SKM-1 (cell line): ENCODE measurements at regions not wholly inside any gene's neighbourhood (a gene's known extent, or its start where the extent isn't known, plus 50 kb on each side); places are given as distances from the start of the nearest gene placed in this dataset.
"Not testable (repeated sequence)": the region's sequence is repeated elsewhere in the genome, so short reads cannot be mapped to it uniquely, and the experiment has no call there.

Experiments used
- DNase-seq: peaks from one replicate; lab custom pipeline; 2025; ENCODE audit not compliant: unreplicated experiment; lab: John Stamatoyannopoulos, UW

DNA sequence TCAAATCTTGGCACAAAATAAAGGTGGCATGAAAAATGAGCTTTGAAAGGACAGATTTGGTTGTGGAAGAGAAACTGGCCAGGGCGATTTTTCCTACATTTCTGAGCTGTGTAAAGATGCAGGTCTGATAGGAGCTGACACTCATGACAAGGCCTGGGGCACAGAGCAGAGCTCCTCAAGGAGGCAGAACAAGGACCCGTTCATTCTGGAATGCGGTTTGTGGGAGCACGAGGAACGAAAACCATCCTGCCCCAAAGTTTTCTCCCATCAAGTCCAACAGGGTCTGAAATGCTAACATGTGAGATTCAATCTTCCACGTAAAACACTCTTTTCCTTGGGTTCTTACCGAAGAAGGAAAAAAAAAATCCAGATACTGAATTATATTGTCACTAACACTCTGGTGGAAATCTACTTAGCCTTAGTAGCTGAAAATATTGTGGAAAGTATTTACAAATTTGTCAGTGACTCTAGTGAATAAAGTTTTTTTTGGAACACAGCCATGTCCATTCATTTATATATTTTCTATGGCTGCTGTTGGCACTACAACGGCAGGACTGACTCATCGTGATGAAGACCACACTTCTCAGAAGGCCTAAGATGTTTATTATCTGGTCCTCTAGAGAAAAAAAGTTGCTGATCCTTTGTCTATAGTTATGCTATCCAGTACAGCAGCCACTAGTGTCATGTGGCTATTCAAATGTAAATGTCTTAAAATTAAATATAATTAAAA is 215.7 kb downstream of the BAMBI start:
- DNase-seq = no peak

DNA sequence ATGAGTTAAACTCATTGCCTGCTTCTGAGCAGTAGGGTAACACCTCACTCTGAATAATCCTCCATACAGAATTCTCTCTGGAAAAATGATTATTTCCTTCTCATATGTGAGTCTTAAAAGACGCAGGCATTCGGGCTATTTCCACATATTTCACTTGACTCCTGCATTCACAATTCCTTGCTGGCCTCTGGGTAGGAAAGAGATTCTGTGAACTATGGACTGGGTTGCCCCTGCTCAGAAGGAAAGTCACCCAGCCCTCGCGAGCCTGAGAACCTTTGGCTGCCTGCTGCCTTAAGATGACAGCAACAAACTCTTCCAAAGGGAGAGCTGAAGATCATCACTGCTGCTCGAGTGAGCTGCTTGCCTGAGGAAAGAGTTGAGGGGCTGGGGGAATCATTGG is 216.8 kb downstream of the BAMBI start:
- DNase-seq = no peak

DNA sequence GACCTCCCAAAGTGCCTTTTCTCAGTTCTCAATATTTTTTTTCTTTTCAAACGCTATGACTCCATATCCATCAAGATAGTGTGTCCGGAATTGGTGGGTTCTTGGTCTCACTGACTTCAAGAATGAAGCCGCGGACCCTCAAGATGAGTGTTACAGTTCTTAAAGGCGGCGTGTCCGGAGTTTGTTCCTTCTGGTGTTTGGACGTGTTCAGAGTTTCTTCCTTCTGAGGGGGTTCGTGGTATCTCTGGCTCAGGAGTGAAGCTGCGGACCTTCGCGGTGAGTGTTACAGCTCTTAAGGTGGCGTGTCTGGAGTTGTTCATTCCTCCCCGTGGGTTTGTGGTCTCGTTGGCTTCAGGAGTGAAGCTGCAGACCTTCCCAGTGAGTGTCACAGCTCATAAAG is 218.3 kb downstream of the BAMBI start:
- not testable (repeated sequence) for DNase-seq

DNA sequence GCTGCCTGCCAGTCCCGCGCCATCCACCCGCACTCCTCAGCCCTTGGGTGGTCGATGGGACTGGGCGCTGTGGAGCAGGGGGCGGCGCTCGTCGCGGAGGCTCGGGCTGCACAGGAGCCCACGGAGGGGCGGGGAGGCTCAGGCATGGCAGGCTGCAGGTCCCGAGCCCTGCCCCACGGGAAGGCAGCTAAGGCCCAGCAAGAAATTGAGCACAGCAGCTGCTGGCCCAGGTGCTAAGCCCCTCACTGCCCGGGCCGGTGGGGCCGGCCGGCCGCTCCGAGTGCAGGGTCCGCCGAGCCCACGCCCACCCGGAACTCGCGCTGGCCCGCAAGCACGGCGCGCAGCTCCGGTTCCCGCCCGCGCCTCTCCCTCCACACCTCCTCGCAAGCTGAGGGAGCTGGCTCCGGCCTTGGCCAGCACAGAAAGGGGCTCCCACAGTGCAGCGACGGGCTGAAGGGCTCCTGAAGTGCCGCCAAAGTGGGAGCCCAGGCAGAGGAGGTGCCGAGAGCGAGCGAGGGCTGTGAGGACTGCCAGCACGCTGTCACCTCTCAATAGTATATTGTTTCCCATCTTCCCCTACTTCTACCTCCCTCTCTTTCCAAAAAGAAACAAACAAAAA is 219.6 kb downstream of the BAMBI start:
- DNase-seq = not testable (repeated sequence)

DNA sequence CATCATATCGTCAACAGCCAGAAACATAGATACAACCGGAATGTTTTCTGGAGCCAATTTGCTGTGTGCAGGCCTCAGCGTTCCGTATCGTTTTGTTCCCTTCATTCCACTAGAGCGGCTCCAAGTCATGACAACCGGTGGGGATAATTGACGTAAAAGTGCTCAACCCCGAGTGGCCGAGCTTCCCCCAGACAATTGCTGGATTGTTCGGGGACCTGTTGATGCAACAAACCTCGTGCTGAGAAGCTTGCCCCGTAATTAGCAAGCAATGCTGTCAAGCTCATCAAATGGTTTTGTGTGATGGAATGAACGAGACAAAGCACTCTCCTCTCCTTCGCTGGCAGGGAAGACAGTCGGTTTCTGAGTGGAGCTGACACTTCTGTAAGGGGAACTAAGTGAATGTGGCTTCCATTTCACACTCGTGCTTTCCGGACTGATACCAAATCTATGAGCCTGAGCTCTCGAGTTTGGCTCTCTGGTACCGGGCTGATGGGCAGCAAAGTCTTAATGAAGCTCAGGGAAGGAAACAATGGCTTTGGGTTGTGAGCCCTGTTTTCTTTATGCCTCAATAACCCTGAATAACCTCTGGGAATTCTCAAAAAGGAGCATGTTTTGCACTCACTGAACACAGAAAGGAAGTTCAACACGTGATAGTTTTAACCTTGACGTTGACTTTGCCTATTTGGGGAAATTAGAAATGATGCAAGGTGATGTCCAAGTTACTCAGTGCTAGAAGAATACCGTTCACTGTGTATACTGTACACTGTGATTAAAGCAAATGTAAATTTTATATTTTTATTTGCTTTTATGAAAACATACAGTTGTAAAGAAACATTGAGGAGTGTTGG is 220.5 kb downstream of the BAMBI start:
- DNase-seq = no peak

DNA sequence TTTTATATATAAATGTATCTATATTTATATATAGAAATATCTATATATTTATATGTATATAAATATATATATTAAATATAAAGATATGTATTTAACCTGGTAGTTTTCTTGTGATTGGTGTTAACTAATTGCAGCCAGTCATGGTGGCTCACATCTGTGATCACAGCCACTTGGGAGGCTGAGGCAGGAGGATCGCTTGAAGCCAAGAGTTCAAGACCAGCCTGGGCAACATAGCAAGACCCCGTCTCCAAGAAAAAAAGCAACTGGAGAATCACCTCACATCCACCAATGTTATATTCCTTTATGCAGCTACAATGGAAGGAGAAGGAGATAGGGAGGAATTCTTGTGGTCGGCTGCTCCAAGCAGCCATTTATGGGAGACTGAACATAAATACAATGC is 224.9 kb downstream of the BAMBI start:
- no peak for DNase-seq

DNA sequence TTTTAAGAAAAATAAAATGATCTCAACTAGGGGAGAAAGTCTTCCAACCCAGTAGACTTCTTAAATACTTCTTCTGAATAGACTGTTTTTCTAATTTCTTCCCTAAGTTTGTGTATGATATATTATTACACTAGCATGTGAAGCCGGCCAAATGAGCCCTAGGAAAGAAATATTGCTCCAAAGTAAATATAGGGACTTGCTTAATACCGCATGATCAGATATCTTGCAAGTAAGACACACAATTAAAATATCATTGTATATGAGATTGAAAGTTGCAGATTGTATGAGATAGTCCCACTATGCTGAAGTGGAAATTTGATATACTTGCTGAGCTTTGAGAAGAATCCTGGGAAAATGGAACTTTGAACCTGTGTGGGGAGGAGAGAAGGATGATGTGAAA is 225.7 kb downstream of the BAMBI start:
- no peak for DNase-seq

DNA sequence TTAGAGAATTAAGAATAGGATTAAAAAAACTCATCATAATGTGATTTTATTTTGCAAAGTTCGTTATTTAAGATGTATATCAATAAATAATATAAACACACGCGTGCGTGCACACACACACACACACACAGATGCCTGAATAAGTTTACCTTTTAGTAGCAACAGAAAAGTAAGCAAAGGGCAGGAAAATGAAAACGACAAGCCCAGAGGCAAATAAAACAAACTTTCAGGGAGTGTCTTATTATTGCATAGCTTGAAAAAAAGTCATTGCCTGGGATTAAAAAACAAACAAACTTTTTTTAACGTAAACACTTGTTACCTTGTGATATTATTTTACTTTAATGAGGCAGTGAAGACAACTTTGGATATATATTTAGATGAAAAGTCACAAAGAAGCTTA is 226.4 kb downstream of the BAMBI start:
- DNase-seq = no peak

DNA sequence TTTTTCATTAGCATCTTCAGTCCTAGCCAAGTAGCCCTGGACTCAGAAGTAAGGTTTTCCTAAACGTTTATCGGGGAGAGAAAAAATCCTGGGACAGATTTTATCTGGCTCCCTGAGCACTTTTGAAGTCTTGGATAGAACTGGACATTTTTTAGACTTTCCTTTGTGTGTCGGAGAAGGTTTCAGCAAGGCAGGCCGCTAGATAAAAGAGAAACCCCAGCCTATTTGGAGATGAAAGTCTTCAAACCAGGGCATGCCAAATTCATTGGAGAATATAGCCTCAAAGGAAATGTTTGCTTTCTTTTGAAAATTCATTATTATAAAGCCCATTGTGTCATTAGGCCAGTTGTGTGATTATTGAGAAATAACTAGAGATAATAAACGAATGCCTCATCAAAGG is 228.1 kb downstream of the BAMBI start:
- DNase-seq = no peak

DNA sequence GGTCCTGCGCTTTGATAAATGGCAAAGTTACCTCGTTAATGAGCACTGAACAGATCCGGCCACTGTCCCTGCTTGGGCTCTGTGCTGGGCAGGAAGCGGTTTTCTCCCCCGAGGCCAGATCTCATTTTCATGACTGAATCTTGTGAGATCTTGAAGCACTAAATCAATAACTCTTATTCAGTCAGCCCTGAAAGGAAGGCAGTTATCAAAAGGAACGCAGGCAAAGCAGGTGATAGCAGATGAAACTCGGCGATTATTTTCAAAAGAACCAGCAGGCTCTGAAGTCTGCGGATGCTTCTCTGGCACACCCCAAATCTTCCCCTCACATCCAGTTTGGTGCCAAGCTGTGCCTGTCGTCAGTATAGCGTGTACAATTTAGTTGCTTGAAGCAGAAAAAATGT is 228.7 kb downstream of the BAMBI start:
- no peak for DNase-seq

DNA sequence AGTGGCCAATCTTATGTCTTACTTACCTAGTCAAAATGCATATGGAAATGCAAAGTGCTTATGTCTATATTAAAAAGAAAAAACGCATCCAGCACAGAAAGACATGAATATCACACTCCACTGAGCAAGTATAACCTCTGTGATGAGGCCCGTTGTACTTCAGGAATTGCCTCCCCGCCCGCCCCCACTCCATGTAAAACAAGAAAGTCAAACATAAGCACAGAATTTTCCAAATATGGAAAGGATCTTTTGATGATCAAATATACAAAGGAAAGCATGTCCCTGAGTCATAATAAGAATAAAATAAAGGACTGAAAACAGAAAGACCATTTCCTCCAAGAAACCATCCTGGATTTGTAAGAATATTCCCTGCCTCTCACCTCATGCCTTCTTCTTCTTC is 229.1 kb downstream of the BAMBI start:
- DNase-seq = no peak

DNA sequence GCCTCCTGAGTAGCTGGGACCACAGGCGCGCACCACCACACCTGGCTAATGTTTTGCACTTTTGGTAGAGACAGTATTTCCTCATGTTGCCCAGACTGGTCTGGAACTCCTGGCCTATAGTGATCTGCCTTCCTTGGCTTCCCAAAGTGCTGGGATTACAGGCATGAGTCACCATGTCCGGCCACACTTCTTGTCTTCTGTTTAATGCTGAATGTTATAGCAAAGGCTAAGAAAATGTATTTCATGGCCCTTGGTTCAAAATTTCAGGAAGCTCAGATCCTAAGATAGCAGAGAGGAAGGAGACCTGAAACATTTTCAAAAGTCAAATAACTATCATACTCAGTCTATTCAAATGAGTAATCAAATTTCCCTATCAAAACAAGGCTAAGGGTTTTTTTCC is 229.6 kb downstream of the BAMBI start:
- DNase-seq = no peak

DNA sequence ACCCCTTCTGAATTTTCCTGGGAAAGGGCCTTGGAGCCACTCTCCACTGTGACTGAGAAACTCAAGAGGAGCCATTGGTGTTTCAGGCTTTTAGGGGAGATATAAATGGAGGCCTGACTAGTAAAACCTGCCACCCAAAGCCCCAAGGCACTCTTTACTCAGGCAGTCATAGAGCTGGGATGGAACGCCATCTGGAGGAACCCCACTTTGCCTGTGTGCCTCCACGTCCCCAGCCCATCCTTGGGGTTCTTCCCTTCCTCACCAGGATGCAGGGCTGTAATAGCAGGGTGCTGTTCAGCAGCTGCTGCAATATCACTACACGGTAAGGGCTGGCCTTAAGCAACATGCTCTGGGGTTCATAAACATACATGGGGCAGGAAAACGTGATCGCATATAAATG is 232.6 kb downstream of the BAMBI start:
- DNase-seq = no peak

DNA sequence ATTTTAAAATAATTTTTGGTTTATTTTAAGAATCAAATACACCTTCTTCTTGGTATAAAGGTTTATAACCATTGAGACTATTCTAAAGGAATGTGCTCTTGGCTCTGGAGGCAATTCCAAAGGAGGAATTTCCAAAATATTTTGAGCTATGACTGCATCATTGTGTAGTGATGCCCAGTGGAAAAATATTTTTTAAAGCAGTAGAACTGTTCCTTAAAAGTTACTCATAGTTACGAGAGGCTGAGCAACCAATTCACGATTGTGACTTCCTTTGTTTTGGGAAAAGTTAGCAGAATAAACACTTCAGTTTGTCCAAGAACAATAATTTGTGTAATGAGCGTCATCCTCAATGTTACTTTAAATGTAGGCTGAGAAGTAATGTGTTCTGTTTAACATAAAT is 233.6 kb downstream of the BAMBI start:
- DNase-seq = no peak

DNA sequence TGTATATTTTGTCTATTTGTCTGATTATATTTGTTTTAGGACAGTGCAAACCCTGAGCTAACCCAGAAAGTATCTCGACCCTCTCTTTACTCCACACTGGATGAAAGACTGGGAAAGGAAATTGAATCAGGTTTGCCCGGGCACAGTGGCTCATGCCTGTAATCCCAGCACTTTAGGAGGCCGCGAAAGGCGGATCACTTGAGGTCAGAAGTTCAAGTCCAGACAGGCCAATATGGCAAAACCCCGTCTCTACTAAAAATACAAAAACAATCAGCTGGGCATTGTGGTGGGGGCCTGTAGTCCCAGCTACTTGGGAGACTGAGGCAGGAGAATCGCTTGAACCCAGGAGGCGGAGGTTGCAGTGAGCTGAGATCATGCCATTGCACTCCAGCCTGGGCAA is 234.2 kb downstream of the BAMBI start:
- not testable (repeated sequence) for DNase-seq

DNA sequence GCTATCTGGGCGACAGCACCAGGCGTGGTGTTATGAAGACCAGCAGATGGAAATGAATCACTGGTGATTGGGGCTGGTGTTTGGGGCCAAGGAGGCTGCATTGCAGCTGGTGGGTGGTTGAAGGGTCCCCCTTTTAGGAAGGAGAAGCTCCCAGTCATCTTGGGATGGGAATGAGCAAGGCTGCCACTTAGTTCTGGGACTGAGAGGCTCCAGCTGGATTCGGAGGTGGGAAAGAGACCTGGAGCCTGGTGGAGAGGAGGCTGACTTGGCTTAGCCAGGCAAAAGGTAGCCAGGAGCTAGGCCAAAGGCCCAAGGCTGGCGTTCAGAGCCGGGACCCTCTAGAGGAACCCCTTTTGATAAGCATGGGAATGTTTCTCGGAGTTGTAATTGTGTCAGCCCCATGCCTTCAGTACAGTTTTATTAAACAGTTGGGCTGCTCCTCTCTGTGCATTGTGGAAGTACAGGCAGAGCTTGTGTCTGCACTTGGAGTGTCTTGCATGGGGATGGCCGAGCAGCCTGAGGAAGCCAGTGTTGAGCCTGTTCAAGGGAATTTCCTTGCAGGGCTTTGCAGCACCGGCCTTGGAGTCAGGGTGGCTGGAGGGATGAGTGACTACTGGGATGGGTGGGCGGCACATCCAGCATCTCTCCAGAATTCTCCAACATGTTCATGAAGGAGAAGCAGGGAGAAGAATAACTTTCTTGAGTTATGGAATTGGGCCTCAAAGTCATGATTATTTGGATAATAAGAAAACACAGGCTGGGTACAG is 234.9 kb downstream of the BAMBI start:
- DNase-seq = no peak

DNA sequence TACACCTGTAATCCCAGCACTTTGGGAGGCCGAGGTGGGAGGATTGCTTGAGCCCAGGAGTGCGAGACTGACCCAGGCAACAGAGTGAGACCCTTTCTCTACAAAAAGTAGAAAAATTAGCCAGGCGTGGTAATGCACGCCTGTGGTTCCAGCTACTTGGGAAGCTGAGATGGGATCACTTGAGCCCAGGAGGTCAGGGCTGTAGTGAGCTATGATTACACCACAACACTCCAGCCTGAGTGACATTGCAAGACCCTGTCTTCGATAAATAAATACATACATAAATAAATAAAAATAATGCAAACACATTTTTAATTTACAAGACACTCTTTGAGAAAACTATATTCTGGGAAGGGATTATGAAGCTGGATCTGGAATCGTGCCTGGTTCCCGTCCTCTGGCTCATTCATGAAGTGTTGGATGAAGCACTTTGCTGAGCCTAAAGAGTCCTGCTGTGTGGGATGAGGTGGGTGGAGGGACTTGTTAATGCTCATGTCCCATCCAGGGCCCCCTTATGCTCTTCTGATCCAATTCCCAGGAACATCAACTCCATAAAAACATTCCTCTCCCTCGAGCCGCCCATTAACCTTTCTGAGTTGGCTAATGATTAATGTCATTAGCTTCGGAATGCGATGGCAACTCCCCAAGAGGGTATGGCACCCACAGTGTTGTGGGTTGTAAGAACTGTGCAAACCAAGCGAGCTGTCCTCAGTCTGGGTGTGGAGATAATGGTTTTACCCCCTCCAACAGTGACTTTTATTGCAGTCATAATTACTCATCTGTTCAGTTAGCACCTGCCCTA is 236.3 kb downstream of the BAMBI start:
- no peak for DNase-seq

DNA sequence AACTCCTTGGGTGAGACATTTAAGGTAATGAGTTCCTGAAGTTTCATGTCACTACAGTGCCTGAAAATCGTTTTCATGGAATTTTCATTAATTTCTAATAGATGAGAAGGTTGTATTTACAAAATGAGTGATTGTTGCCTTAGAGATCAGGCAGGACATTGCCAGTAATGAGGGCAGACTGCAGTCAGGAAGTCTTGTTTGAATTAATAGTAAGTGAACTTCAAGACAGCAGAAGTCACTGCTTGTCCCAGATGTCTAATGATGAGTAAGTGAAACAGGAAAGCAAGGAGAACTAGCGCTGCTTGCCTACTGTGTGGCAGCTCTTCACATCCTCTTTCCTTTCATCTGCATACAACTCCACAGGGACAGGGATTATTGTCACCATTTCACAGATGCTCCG is 237.4 kb downstream of the BAMBI start:
- no peak for DNase-seq

DNA sequence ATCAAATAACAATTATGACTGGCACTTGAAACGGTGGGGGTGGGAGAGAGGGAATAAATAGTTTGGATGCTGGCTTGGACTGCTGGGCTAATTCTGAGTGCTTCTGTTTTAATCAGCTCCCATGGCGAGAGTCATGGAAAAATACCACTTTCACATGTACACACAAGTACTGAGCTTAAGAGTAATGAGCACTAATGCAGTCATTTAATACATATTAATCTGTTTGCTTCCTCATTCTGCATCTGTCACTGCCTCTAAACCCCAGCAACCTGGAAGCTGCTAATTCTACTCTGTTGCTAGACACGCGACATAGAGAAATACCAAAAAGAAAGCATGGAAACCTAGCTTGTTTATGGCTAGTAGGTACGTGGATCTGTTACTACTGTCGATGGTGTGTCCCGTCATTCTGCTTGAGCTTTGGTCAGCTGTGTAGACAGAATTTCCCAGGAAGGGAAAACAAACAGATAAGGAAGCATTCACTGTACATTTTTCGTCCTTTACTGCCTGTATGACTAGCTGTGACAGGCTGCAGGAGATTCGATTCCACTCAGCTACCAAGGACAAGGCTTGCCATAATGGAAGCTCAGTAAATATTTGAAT is 238.8 kb downstream of the BAMBI start:
- no peak for DNase-seq

DNA sequence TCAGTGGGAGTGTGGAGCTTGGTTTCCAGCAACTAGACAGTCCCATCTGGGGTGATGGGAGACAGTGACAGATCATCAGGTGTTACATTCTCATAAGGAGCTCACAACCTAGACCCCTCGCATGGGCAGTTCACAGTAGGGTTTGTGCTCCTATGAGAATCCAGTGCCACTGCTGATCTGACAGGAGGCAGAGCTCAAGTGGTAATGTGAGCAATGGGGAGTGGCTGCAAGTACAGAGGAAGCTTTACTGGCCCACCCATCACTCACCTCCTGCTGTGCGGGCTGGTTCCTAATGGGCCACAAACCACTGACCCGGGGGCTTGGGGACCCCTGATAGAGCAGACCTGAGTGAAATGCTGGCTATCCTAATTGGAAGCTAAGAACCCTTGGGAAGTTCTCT is 242.8 kb downstream of the BAMBI start:
- no peak for DNase-seq
